Smooth muscle cell (in vitro differentiated cells): ENCODE measurements at regions not wholly inside any gene's neighbourhood (a gene's known extent, or its start where the extent isn't known, plus 50 kb on each side); places are given as distances from the start of the nearest gene placed in this dataset.

Source experiments
- DNase-seq: peaks from one replicate; lab custom pipeline; 2025; ENCODE audit not compliant: unreplicated experiment; lab: John Stamatoyannopoulos, UW
- H2AFZ ChIP-seq: fragments of 200-600 bp; sonication (generic); 2 replicates; pipeline ENCODE4 v1.6.0; 2016; ENCODE audit warnings: antibody characterized with exemption, low read depth, mild to moderate bottlenecking
- H3F3A ChIP-seq: fragments of 200-600 bp; sonication (generic); 2 replicates; pipeline ENCODE4 v1.6.0; 2017; ENCODE audit warnings: antibody characterized with exemption, low read depth
- H3K27ac ChIP-seq: fragments of 200-600 bp; sonication (generic); 2 replicates; pipeline ENCODE4 v1.5.1; 2016; ENCODE audit warnings: low read depth, mild to moderate bottlenecking
- H3K27me3 ChIP-seq: fragments of 200-600 bp; sonication (generic); 2 replicates; pipeline ENCODE4 v1.6.1; 2016; ENCODE audit warnings: low read depth, mild to moderate bottlenecking
- H3K36me3 ChIP-seq: fragments of 200-600 bp; sonication (generic); 2 replicates; pipeline ENCODE4 v1.5.1; 2016; ENCODE audit warnings: low read depth
- H3K4me1 ChIP-seq: fragments of 200-600 bp; sonication (generic); 2 replicates; pipeline ENCODE4 v1.5.1; 2016; ENCODE audit warnings: low read depth
- H3K4me2 ChIP-seq: fragments of 200-600 bp; sonication (generic); 2 replicates; pipeline ENCODE4 v1.6.0; 2016; ENCODE audit warnings: mild to moderate bottlenecking
- H3K4me3 ChIP-seq: fragments of 200-600 bp; sonication (generic); 2 replicates; pipeline ENCODE4 v1.5.1; 2016; ENCODE audit warnings: mild to moderate bottlenecking
- H3K79me2 ChIP-seq: fragments of 200-600 bp; sonication (generic); 2 replicates; pipeline ENCODE4 v1.6.0; 2016; ENCODE audit warnings: low read depth, mild to moderate bottlenecking
- H3K9ac ChIP-seq: fragments of 200-600 bp; sonication (generic); 2 replicates; pipeline ENCODE4 v1.6.0; 2016; ENCODE audit warnings: low read depth
- H3K9me3 ChIP-seq: fragments of 200-600 bp; sonication (generic); replicated peaks from 2 replicates; pipeline ENCODE4 v1.5.1; 2016; ENCODE audit warnings: low read depth
- H4K20me1 ChIP-seq: fragments of 200-600 bp; sonication (generic); 2 replicates; pipeline ENCODE4 v1.6.0; 2016; ENCODE audit warnings: low read depth
- WGBS: methylation state at CpG from one replicate; pipeline ENCODE4 v1.1.7; 2016; ENCODE audit warnings: low lambda C conversion rate; 5-methylcytosine and 5-hydroxymethylcytosine counted together
- TF ChIP-seq, protein P1 (sequence below): fragments of 200-600 bp; sonication (generic); IDR thresholded peaks from 2 replicates; pipeline ENCODE4 v1.5.1; 2017; ENCODE audit warnings: borderline replicate concordance, mild to moderate bottlenecking, antibody characterized with exemption; ENCODE audit not compliant: insufficient read depth, poor library complexity, severe bottlenecking

DNA sequence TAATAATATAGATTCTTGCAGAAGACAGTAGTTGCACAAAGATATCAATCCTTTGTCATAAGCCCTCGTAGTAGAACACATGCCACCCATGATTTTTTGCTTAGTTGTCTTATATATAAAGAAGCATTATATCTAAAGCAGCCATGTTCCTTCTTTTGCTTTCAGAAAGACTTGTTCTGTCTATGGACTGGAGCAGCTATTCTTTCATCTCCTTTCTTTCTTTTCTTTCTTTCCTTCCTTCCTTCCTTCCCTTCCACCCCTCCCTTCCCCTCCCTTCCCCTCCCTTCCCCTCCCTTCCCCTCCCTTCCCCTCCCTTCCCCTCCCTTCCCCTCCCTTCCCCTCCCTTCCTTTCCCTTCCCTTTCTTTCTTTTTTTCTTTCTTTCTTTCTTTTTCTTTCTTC, 104.0 kb upstream of the HS3ST4 start:
- WGBS, result 95% methylated on average over 1 of the region's 1 CpG
- no peaks in the 10 kb centered on the region for H3K36me3 ChIP-seq
- H4K20me1 ChIP-seq, result no peaks in the 10 kb centered on the region
- TF ChIP-seq, protein P1, sequence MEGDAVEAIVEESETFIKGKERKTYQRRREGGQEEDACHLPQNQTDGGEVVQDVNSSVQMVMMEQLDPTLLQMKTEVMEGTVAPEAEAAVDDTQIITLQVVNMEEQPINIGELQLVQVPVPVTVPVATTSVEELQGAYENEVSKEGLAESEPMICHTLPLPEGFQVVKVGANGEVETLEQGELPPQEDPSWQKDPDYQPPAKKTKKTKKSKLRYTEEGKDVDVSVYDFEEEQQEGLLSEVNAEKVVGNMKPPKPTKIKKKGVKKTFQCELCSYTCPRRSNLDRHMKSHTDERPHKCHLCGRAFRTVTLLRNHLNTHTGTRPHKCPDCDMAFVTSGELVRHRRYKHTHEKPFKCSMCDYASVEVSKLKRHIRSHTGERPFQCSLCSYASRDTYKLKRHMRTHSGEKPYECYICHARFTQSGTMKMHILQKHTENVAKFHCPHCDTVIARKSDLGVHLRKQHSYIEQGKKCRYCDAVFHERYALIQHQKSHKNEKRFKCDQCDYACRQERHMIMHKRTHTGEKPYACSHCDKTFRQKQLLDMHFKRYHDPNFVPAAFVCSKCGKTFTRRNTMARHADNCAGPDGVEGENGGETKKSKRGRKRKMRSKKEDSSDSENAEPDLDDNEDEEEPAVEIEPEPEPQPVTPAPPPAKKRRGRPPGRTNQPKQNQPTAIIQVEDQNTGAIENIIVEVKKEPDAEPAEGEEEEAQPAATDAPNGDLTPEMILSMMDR, result no peak
- H3K27ac ChIP-seq, result no peak overlapping the region
- no peaks in the 10 kb centered on the region for H3K9me3 ChIP-seq
- no peak overlapping the region for H3K9ac ChIP-seq
- peaks cover 2% of the 10 kb centered on the region for H3K27me3 ChIP-seq
- no peaks in the 10 kb centered on the region for H3F3A ChIP-seq
- no peaks in the 10 kb centered on the region for H3K4me1 ChIP-seq
- DNase-seq, result no peak
- H3K4me2 ChIP-seq, result no peak overlapping the region
- no peak overlapping the region for H3K4me3 ChIP-seq
- H2AFZ ChIP-seq, result no peak overlapping the region
- no peaks in the 10 kb centered on the region for H3K79me2 ChIP-seq

DNA sequence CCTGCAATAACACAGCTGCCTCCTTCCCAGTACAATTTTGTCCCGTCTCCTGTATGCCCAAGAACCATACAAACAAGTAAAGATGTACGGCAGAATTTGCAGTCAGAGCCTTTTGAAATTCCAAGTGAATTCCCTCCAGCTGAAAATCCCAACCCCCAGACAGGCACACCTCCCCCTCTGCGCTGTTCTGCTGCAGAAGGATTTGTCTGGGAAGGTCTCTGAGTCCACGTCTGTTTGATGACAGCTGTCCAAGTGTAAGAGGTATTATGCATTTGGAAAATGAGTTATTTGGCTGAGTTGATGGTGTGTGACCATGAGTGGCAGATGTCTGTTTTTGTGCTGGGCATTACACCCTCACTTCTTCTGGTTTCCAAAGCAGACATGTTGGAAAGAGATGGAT, 104.9 kb upstream of the HS3ST4 start:
- H3K9me3 ChIP-seq, result no peaks in the 10 kb centered on the region
- no peak overlapping the region for H3K4me3 ChIP-seq
- no peak overlapping the region for H3K27ac ChIP-seq
- no peaks in the 10 kb centered on the region for H3K27me3 ChIP-seq
- H2AFZ ChIP-seq, result no peak overlapping the region
- TF ChIP-seq, protein P1, result no peak
- H3K36me3 ChIP-seq, result no peaks in the 10 kb centered on the region
- DNase-seq, result no peak
- no peaks in the 10 kb centered on the region for H3K4me1 ChIP-seq
- no peak overlapping the region for H3K9ac ChIP-seq
- H4K20me1 ChIP-seq, result no peaks in the 10 kb centered on the region
- no peak overlapping the region for H3K4me2 ChIP-seq
- WGBS, result 74% methylated on average over 4 of the region's 4 CpGs
- no peaks in the 10 kb centered on the region for H3F3A ChIP-seq
- H3K79me2 ChIP-seq, result no peaks in the 10 kb centered on the region

DNA sequence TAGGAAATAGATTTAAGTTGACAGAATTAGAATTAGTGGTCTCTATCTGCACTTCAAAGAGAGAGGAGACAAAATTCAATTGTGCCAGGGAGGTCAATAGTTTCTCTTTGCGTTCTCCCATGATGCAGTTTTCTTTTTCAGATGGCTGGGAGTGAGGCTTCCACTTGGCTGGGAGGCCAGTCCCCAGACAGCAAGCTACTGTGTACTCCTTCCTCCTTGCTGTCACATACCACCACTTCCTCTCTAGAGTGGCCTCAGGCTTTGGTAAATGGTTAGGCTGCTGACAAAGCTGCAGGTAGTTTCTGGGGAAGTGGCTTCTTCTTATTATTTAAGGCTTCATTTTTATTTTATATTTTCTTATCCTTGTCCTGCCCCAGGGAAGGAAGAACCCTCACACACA, 106.2 kb upstream of the HS3ST4 start:
- H3F3A ChIP-seq, result no peaks in the 10 kb centered on the region
- no peaks in the 10 kb centered on the region for H3K27me3 ChIP-seq
- H4K20me1 ChIP-seq, result no peaks in the 10 kb centered on the region
- no peaks in the 10 kb centered on the region for H3K4me1 ChIP-seq
- no peak overlapping the region for H3K27ac ChIP-seq
- DNase-seq, result no peak
- H3K9me3 ChIP-seq, result no peaks in the 10 kb centered on the region
- no peaks in the 10 kb centered on the region for H3K36me3 ChIP-seq
- TF ChIP-seq, protein P1, result no peak
- H2AFZ ChIP-seq, result no peak overlapping the region
- H3K79me2 ChIP-seq, result no peaks in the 10 kb centered on the region
- no peak overlapping the region for H3K4me2 ChIP-seq
- H3K9ac ChIP-seq, result no peak overlapping the region
- WGBS, result 88% methylated on average over 1 of the region's 1 CpG
- H3K4me3 ChIP-seq, result no peak overlapping the region

DNA sequence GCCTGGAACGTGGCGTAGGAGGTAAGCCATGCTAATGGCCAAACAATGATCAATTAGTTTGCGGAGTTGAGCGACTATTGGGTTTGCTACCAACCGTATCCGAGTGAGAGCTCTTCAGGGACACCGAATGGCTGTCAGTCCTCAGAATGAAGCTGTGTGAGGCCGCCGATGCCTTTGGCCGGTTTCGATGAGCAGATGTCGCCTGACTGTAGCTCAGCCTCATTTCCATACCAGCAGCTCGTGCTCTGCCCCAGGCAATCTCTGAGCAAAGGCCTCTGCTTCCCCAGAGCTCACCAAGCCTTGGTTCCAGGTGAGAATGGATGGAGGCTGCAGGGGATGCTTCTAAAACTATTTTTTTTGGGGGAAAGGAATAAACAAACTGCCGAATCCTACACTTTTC, 111.7 kb upstream of the HS3ST4 start:
- WGBS, result 80% methylated on average over 14 of the region's 14 CpGs
- no peaks in the 10 kb centered on the region for H4K20me1 ChIP-seq
- no peak overlapping the region for H3K4me3 ChIP-seq
- H3K4me2 ChIP-seq, result no peak overlapping the region
- no peaks in the 10 kb centered on the region for H3K79me2 ChIP-seq
- no peaks in the 10 kb centered on the region for H3K9me3 ChIP-seq
- H3K36me3 ChIP-seq, result no peaks in the 10 kb centered on the region
- H3K9ac ChIP-seq, result no peak overlapping the region
- no peaks in the 10 kb centered on the region for H3F3A ChIP-seq
- H2AFZ ChIP-seq, result no peak overlapping the region
- TF ChIP-seq, protein P1, result no peak
- no peak for DNase-seq
- peaks cover 2% of the 10 kb centered on the region for H3K4me1 ChIP-seq
- H3K27me3 ChIP-seq, result no peaks in the 10 kb centered on the region
- H3K27ac ChIP-seq, result no peak overlapping the region
